CD4-positive, alpha-beta T cell (primary cell): ENCODE measurements at regions not wholly inside any gene's neighbourhood (a gene's known extent, or its start where the extent isn't known, plus 50 kb on each side); places are given as distances from the start of the nearest gene placed in this dataset.

Source experiments
- ATAC-seq: fragments of 200-7000 bp; cut with Tn5 transposase; one replicate; pipeline ENCODE4 v1.10.0; 2022; ENCODE audit warnings: mild to moderate bottlenecking; ENCODE audit not compliant: poor library complexity
- CTCF ChIA-PET: fragments of 350-600 bp; sonication (Branson Sonifier 250); formaldehyde crosslinking; loops from one replicate; lab custom pipeline; 2021; ENCODE audit warnings: antibody characterized with exemption, inconsistent platforms; lab: Charles Lee
- POLR2A ChIA-PET: fragments of 350-600 bp; sonication (Branson Sonifier 250); formaldehyde crosslinking; loops from one replicate; lab custom pipeline; 2021; ENCODE audit warnings: antibody characterized with exemption, inconsistent platforms; lab: Charles Lee
- DNase-seq, 14 experiments: peaks; one replicate each; pipeline ENCODE4 v3.0.0-alpha.2; 2013 to 2020; ENCODE audit warnings: mixed read lengths in 2 of 14
- H3K27ac ChIP-seq, 2 donors: one replicate each; pipeline versions ENCODE4 v1.5.1 to v1.7.0; 2013; ENCODE audit warnings: low read length in 2 of 2, low read depth in 1 of 2, mild to moderate bottlenecking in 1 of 2
- H3K27me3 ChIP-seq, 2 experiments: 1 replicate in 1 of 2; 2 replicates in 1 of 2; pipeline versions ENCODE4 v1.6.1 to v1.7.0; 2013; ENCODE audit warnings: low read length in 2 of 2, control low read depth in 1 of 2, mild to moderate bottlenecking in 1 of 2, moderate library complexity in 1 of 2; ENCODE audit not compliant: insufficient read depth in 2 of 2, control insufficient read depth in 1 of 2
- H3K36me3 ChIP-seq: one replicate; pipeline ENCODE4 v1.6.1; 2013; ENCODE audit warnings: low read length, control low read depth; ENCODE audit not compliant: insufficient read depth
- H3K4me1 ChIP-seq: one replicate; pipeline ENCODE4 v1.6.1; 2013; ENCODE audit warnings: low read length, control low read depth; ENCODE audit not compliant: insufficient read depth
- H3K4me3 ChIP-seq: one replicate; pipeline ENCODE4 v1.5.1; 2013; ENCODE audit warnings: mild to moderate bottlenecking, low read length, moderate library complexity
- H3K9me3 ChIP-seq, 2 experiments: 1 replicate in 1 of 2; 2 replicates in 1 of 2; pipeline versions ENCODE4 v1.6.1 to v1.7.0; 2013; ENCODE audit warnings: low read length in 2 of 2, mild to moderate bottlenecking in 2 of 2, control low read depth in 1 of 2, moderate library complexity in 1 of 2; ENCODE audit not compliant: control insufficient read depth in 1 of 2, insufficient read depth in 1 of 2
- H3K27ac Mint-ChIP-seq: one replicate; pipeline ENCODE4 v1.8.0; 2020; ENCODE audit warnings: mixed read lengths
- H3K27me3 Mint-ChIP-seq: one replicate; pipeline ENCODE4 v1.8.0; 2021; ENCODE audit warnings: mixed read lengths
- H3K36me3 Mint-ChIP-seq: one replicate; pipeline ENCODE4 v1.8.0; 2021; ENCODE audit warnings: low read depth, mixed read lengths
- H3K4me1 Mint-ChIP-seq: one replicate; pipeline ENCODE4 v1.8.0; 2021; ENCODE audit warnings: low read depth, mixed read lengths
- H3K4me3 Mint-ChIP-seq: one replicate; pipeline ENCODE4 v1.8.0; 2020; ENCODE audit warnings: mild to moderate bottlenecking, mixed read lengths
- H3K9me3 Mint-ChIP-seq: one replicate; pipeline ENCODE4 v1.8.0; 2020; ENCODE audit warnings: mixed read lengths
- CTCF ChIP-seq: fragments of 200-600 bp; IDR thresholded peaks from one replicate; pipeline ENCODE4 v1.8.0; 2022; ENCODE audit warnings: antibody characterized with exemption, mild to moderate bottlenecking
- intact Hi-C, 2 experiments: fragments of 100-400 bp; cut with DNase I in 1 of 2; cut with micrococcal nuclease in 1 of 2; formaldehyde crosslinking; loops; one replicate each; pipeline versions ENCODE4 v1.15.1 to v1.9.0; 2023 to 2025; cut with DNase I, micrococcal nuclease

- ChIA-PET CTCF (interaction anchor here (1.0 to 3.0 kb wide), 2 partner anchors 205 to 223 kb away, joined by 3 to 13 read pairs; no protein-coding TSS in a partner anchor), POLR2A (no interaction called here)
- Histone ChIP-seq H3K27ac (no peak overlapping the region), H3K4me3 (no peak overlapping the region), H3K27me3 (no peaks in the 10 kb centered on the region), H3K4me1 (peaks cover 3% of the 10 kb centered on the region), H3K9me3 (no peaks in the 10 kb centered on the region), H3K36me3 (no peaks in the 10 kb centered on the region)
- Mint-ChIP-seq H3K27me3 (no peaks in the 10 kb centered on the region), H3K27ac (no peak overlapping the region), H3K4me3 (no peak overlapping the region), H3K36me3 (no peaks in the 10 kb centered on the region), H3K4me1 (peaks cover 17% of the 10 kb centered on the region), H3K9me3 (no peaks in the 10 kb centered on the region)
- no peak for ATAC-seq
- intact Hi-C loops: loop anchor here (1.0 to 2.0 kb wide), 2 partner anchors 212 to 214 kb away; no protein-coding TSS in a partner anchor
- TF ChIP-seq CTCF: no peak
- no peak for DNase-seq
Observed at GRCh38 chr14:100440758-100441203, 117.6 kb downstream of the SLC25A47 start.

GRCh38 chr14:100441271-100441947 is 118.3 kb downstream of the SLC25A47 start:
- Mint-ChIP-seq H3K36me3 (no peaks in the 10 kb centered on the region), H3K27me3 (no peaks in the 10 kb centered on the region), H3K4me1 (peaks cover 17% of the 10 kb centered on the region), H3K27ac (no peak overlapping the region), H3K9me3 (no peaks in the 10 kb centered on the region), H3K4me3 (no peak overlapping the region)
- H3K27ac ChIP-seq: no peak overlapping the region
- no peak for DNase-seq
- H3K4me1 ChIP-seq: peaks cover 3% of the 10 kb centered on the region
- no peaks in the 10 kb centered on the region for H3K27me3 ChIP-seq
- TF ChIP-seq CTCF: no peak
- H3K9me3 ChIP-seq: no peaks in the 10 kb centered on the region
- no peak overlapping the region for H3K4me3 ChIP-seq
- ChIA-PET CTCF (interaction anchor here (1.2 to 3.0 kb wide), 2 partner anchors 204 kb away, joined by 3 to 13 read pairs; no protein-coding TSS in a partner anchor), POLR2A (no interaction called here)
- intact Hi-C loops: loop anchor here in 1 of 2 experiments (2.0 kb wide), 1 partner anchor 211 kb away; no protein-coding TSS in a partner anchor
- no peaks in the 10 kb centered on the region for H3K36me3 ChIP-seq
- ATAC-seq: no peak

- Histone ChIP-seq H3K9me3 (no peaks in the 10 kb centered on the region), H3K36me3 (no peaks in the 10 kb centered on the region), H3K4me3 (no peak overlapping the region), H3K27me3 (no peaks in the 10 kb centered on the region), H3K4me1 (peaks cover 4% of the 10 kb centered on the region), H3K27ac (no peak overlapping the region)
- H3K9me3 Mint-ChIP-seq: no peaks in the 10 kb centered on the region
- ATAC-seq: no peak
- ChIA-PET POLR2A (no interaction called here), CTCF (interaction anchor here (1.2 kb wide), 1 partner anchor 204 kb away, joined by 3 read pairs; no protein-coding TSS in a partner anchor)
- TF ChIP-seq CTCF: no peak
- intact Hi-C loops: no loop called here
- H3K4me1 Mint-ChIP-seq: peaks cover 18% of the 10 kb centered on the region
- H3K36me3 Mint-ChIP-seq: no peaks in the 10 kb centered on the region
- no peak overlapping the region for H3K27ac Mint-ChIP-seq
- DNase-seq: no peak
- H3K27me3 Mint-ChIP-seq: no peaks in the 10 kb centered on the region
- H3K4me3 Mint-ChIP-seq: no peak overlapping the region
Observed at GRCh38 chr14:100442036-100442435, 118.9 kb downstream of the SLC25A47 start.
